Lower lobe of right lung (tissue), 2 donors: ENCODE measurements at regions not wholly inside any gene's neighbourhood (a gene's known extent, or its start where the extent isn't known, plus 50 kb on each side); places are given as distances from the start of the nearest gene placed in this dataset.
A peak's percentile ranks its signal among the peaks of the same experiment; 100 is the strongest.

Source experiments
- ATAC-seq, 2 donors: fragments of 200-7000 bp; cut with Tn5 transposase; one replicate each; pipeline ENCODE4 v1.9.1; 2020 to 2022; ENCODE audit warnings: mild to moderate bottlenecking in 2 of 2, moderate library complexity in 2 of 2
- DNase-seq: peaks from one replicate; pipeline ENCODE4 v3.0.0-alpha.2; 2020
- H3K27ac ChIP-seq: fragments of 200-600 bp; one replicate; pipeline ENCODE4 v1.8.0; 2022
- H3K27me3 ChIP-seq: fragments of 200-600 bp; one replicate; pipeline ENCODE4 v1.8.0; 2022; ENCODE audit warnings: low read depth
- H3K36me3 ChIP-seq: fragments of 200-600 bp; one replicate; pipeline ENCODE4 v1.8.0; 2022; ENCODE audit warnings: mild to moderate bottlenecking
- H3K4me1 ChIP-seq: fragments of 200-600 bp; one replicate; pipeline ENCODE4 v1.8.0; 2022
- H3K4me3 ChIP-seq: fragments of 200-600 bp; one replicate; pipeline ENCODE4 v1.8.0; 2022; ENCODE audit warnings: mild to moderate bottlenecking
- H3K9me3 ChIP-seq: fragments of 200-600 bp; one replicate; pipeline ENCODE4 v1.8.0; 2022
- CTCF ChIP-seq: fragments of 200-600 bp; IDR thresholded peaks from one replicate; pipeline ENCODE4 v1.8.0; 2022; ENCODE audit warnings: antibody characterized with exemption, mild to moderate bottlenecking
- intact Hi-C: fragments of 100-400 bp; cut with DNase I; formaldehyde crosslinking; loops from one replicate; pipeline ENCODE4 v1.11.0; 2022
- donor health status: DM: no; HTN: yes; CAD: no; lungs with severe emphysema.

- no peak for TF ChIP-seq CTCF
- H3K36me3 ChIP-seq, result no peaks in the 10 kb centered on the region
- no peak overlapping the region for H3K27ac ChIP-seq
- H3K4me3 ChIP-seq, result no peak overlapping the region
- DNase-seq (no peak), ATAC-seq (peak; percentile 21 to 23)
- no peaks in the 10 kb centered on the region for H3K27me3 ChIP-seq
- no peaks in the 10 kb centered on the region for H3K9me3 ChIP-seq
- no peaks in the 10 kb centered on the region for H3K4me1 ChIP-seq
- intact Hi-C loops, result no loop called here
Observed at GRCh38 chr6:50259903-50260302, 210.2 kb upstream of the DEFB112 start.

- ATAC-seq (no peak), DNase-seq (no peak)
- no peaks in the 10 kb centered on the region for H3K4me1 ChIP-seq
- TF ChIP-seq CTCF, result no peak
- no peak overlapping the region for H3K4me3 ChIP-seq
- H3K27me3 ChIP-seq, result no peaks in the 10 kb centered on the region
- H3K9me3 ChIP-seq, result no peaks in the 10 kb centered on the region
- no peak overlapping the region for H3K27ac ChIP-seq
- intact Hi-C loops, result no loop called here
- no peaks in the 10 kb centered on the region for H3K36me3 ChIP-seq
Observed at GRCh38 chr6:50264995-50265571, 215.4 kb upstream of the DEFB112 start.

- intact Hi-C loops, result no loop called here
- H3K27me3 ChIP-seq, result no peaks in the 10 kb centered on the region
- no peak overlapping the region for H3K4me3 ChIP-seq
- no peaks in the 10 kb centered on the region for H3K9me3 ChIP-seq
- no peak overlapping the region for H3K27ac ChIP-seq
- H3K36me3 ChIP-seq, result no peaks in the 10 kb centered on the region
- H3K4me1 ChIP-seq, result no peaks in the 10 kb centered on the region
- no peak for DNase-seq
- ATAC-seq, result no peak
- TF ChIP-seq CTCF, result no peak
Observed at GRCh38 chr6:50270415-50270814, 220.7 kb upstream of the DEFB112 start.

- DNase-seq (no peak), ATAC-seq (no peak)
- Histone ChIP-seq H3K27ac (no peak overlapping the region), H3K27me3 (no peaks in the 10 kb centered on the region), H3K36me3 (no peaks in the 10 kb centered on the region), H3K9me3 (no peaks in the 10 kb centered on the region), H3K4me1 (no peaks in the 10 kb centered on the region), H3K4me3 (no peak overlapping the region)
- intact Hi-C loops, result no loop called here
- no peak for TF ChIP-seq CTCF
Observed at GRCh38 chr6:50271266-50271665, 221.5 kb upstream of the DEFB112 start.

GRCh38 chr6:50271817-50272216 is 222.1 kb upstream of the DEFB112 start:
- H3K27ac ChIP-seq, result no peak overlapping the region
- H3K4me1 ChIP-seq, result no peaks in the 10 kb centered on the region
- TF ChIP-seq CTCF, result no peak
- intact Hi-C loops, result no loop called here
- H3K9me3 ChIP-seq, result no peaks in the 10 kb centered on the region
- H3K27me3 ChIP-seq, result no peaks in the 10 kb centered on the region
- DNase-seq, result no peak
- no peak for ATAC-seq
- H3K36me3 ChIP-seq, result no peaks in the 10 kb centered on the region
- no peak overlapping the region for H3K4me3 ChIP-seq

GRCh38 chr6:50272611-50273010 is 222.9 kb upstream of the DEFB112 start:
- H3K36me3 ChIP-seq, result no peaks in the 10 kb centered on the region
- no peak for TF ChIP-seq CTCF
- intact Hi-C loops, result no loop called here

More at GRCh38 chr6:50272611-50273010, 222.9 kb upstream of the DEFB112 start:
- no peak overlapping the region for H3K27ac ChIP-seq
- no peak for ATAC-seq
- no peak for DNase-seq
- H3K9me3 ChIP-seq, result no peaks in the 10 kb centered on the region
- H3K27me3 ChIP-seq, result no peaks in the 10 kb centered on the region
- H3K4me1 ChIP-seq, result no peaks in the 10 kb centered on the region
- H3K4me3 ChIP-seq, result no peak overlapping the region
